SK-N-SH (cell line): ENCODE measurements at regions not wholly inside any gene's neighbourhood (a gene's known extent, or its start where the extent isn't known, plus 50 kb on each side); places are given as distances from the start of the nearest gene placed in this dataset.
"Not testable (repeated sequence)": the region's sequence is repeated elsewhere in the genome, so short reads cannot be mapped to it uniquely, and the experiment has no call there.

Experiments used
- CTCF ChIA-PET: fragments of 300-600, 350-600 bp; formaldehyde crosslinking; extraction: SDS; loops from one replicate; lab custom pipeline; 2021; lab: Yijun Ruan, JAX
- POLR2A ChIA-PET: fragments of 350-600 bp; sonication (Branson Sonifier 250); formaldehyde crosslinking; extraction: SDS; loops from one replicate; lab custom pipeline; 2020; ENCODE audit warnings: antibody characterized with exemption, inconsistent platforms; lab: Yijun Ruan, JAX
- DNase-seq: peaks from one replicate; pipeline ENCODE4 v3.0.0; 2012
- H2AFZ ChIP-seq: fragments of 200-600 bp; sonication (generic); 2 replicates; pipeline ENCODE4 v1.8.1; 2016; ENCODE audit warnings: antibody characterized with exemption, mild to moderate bottlenecking, low read depth
- H3F3A ChIP-seq: fragments of 200-600 bp; sonication (generic); replicated peaks from 2 replicates; pipeline ENCODE3; 2016; ENCODE audit warnings: antibody characterized with exemption, mild to moderate bottlenecking; ENCODE audit not compliant: insufficient read depth
- H3K27ac ChIP-seq, 2 experiments: fragments of 200-500 bp in 1 of 2; fragments of 200-600 bp in 1 of 2; sonication (Bioruptor generic) in 1 of 2; sonication (generic), shearing (Covaris generic) in 1 of 2; 2 replicates each; pipeline versions ENCODE4 v1.5.1 to v1.6.1; 2014 to 2016; ENCODE audit warnings: low read depth in 2 of 2, inconsistent platforms in 1 of 2, low read length in 1 of 2, mild to moderate bottlenecking in 1 of 2, mixed read lengths in 1 of 2
- H3K27me3 ChIP-seq: fragments of 200-600 bp; sonication (generic), shearing (Covaris generic); 2 replicates; pipeline ENCODE4 v1.6.1; 2016; ENCODE audit warnings: mixed run types; ENCODE audit not compliant: insufficient read depth
- H3K36me3 ChIP-seq, 2 experiments: fragments of 200-500 bp in 1 of 2; fragments of 200-600 bp in 1 of 2; sonication (Bioruptor generic) in 1 of 2; sonication (generic) in 1 of 2; replicated peaks in 1 of 2; 2 replicates each; pipeline versions ENCODE3 to v1.5.1; 2014 to 2016; ENCODE audit warnings: low read length in 1 of 2, mild to moderate bottlenecking in 1 of 2; ENCODE audit not compliant: insufficient read depth in 2 of 2, control insufficient read depth in 1 of 2
- H3K4me1 ChIP-seq, 2 experiments: fragments of 200-500 bp in 1 of 2; fragments of 200-600 bp in 1 of 2; sonication (Bioruptor generic) in 1 of 2; sonication (generic), shearing (Covaris generic) in 1 of 2; 2 replicates each; pipeline versions ENCODE4 v1.5.1 to v1.6.1; 2014 to 2016; ENCODE audit warnings: low read depth in 1 of 2, low read length in 1 of 2, mixed run types in 1 of 2; ENCODE audit not compliant: insufficient read depth in 2 of 2, control insufficient read depth in 1 of 2
- H3K4me2 ChIP-seq: fragments of 200-600 bp; sonication (generic), shearing (Covaris generic); 2 replicates; pipeline ENCODE4 v1.6.1; 2017; ENCODE audit warnings: mixed run types
- H3K4me3 ChIP-seq, 2 experiments: fragments of 200-500 bp in 1 of 2; fragments of 200-600 bp in 1 of 2; sonication (Bioruptor generic) in 1 of 2; sonication (generic), shearing (Covaris generic) in 1 of 2; 2 replicates each; pipeline versions ENCODE4 v1.5.1 to v1.8.1; 2014 to 2016; ENCODE audit warnings: low read depth in 2 of 2, inconsistent platforms in 1 of 2, low read length in 1 of 2, mild to moderate bottlenecking in 1 of 2, mixed read lengths in 1 of 2, moderate library complexity in 1 of 2
- H3K79me2 ChIP-seq: fragments of 200-600 bp; sonication (generic); 2 replicates; pipeline ENCODE4 v1.8.1; 2017; ENCODE audit warnings: mild to moderate bottlenecking; ENCODE audit not compliant: insufficient read depth
- H3K9ac ChIP-seq: fragments of 200-600 bp; sonication (generic); 2 replicates; pipeline ENCODE4 v1.6.1; 2017; ENCODE audit warnings: mixed run types
- H3K9me2 ChIP-seq: fragments of 200-600 bp; sonication (generic); 2 replicates; pipeline ENCODE4 v1.6.1; 2017; ENCODE audit warnings: mixed run types
- H3K9me3 ChIP-seq: fragments of 200-600 bp; sonication (generic); 2 replicates; pipeline ENCODE4 v1.6.1; 2017; ENCODE audit warnings: mixed run types, mild to moderate bottlenecking, moderate library complexity
- H4K20me1 ChIP-seq: fragments of 200-600 bp; sonication (generic); 2 replicates; pipeline ENCODE4 v1.6.1; 2017; ENCODE audit warnings: mild to moderate bottlenecking, mixed run types; ENCODE audit not compliant: insufficient read depth
- ELF1 ChIP-seq: IDR thresholded peaks from 2 replicates; pipeline ENCODE4 v1.4.0; 2012
- FOSL2 ChIP-seq: IDR thresholded peaks from 2 replicates; pipeline ENCODE4 v1.4.0; 2012; ENCODE audit warnings: low read depth, mild to moderate bottlenecking, moderate library complexity, borderline replicate concordance
- NFIC ChIP-seq: IDR thresholded peaks from 2 replicates; pipeline ENCODE4 v1.4.0; 2012; ENCODE audit warnings: borderline replicate concordance
- POLR2AphosphoS5 ChIP-seq: IDR thresholded peaks from 2 replicates; pipeline ENCODE4 v1.6.1; 2012; ENCODE audit warnings: low read depth, low read length
- RCOR1 ChIP-seq: fragments of 150-350 bp; IDR thresholded peaks from 2 replicates; pipeline ENCODE4 v1.6.1; 2017; ENCODE audit warnings: antibody characterized with exemption, low read length
- REST ChIP-seq: IDR thresholded peaks from 2 replicates; pipeline ENCODE4 v1.6.1; 2012; ENCODE audit warnings: mild to moderate bottlenecking, low read depth, low read length, moderate library complexity
- RFX5 ChIP-seq: IDR thresholded peaks from 2 replicates; pipeline ENCODE4 v1.6.1; 2012; ENCODE audit warnings: mild to moderate bottlenecking, improper control_type of control experiment, low read length
- TAF1 ChIP-seq: IDR thresholded peaks from 2 replicates; pipeline ENCODE4 v1.6.1; 2012; ENCODE audit warnings: low read depth, mild to moderate bottlenecking, low read length, moderate library complexity, borderline replicate concordance
- TCF12 ChIP-seq: IDR thresholded peaks from 2 replicates; pipeline ENCODE4 v1.4.0; 2012
- TEAD4 ChIP-seq: IDR thresholded peaks from 2 replicates; pipeline ENCODE4 v1.4.0; 2012; ENCODE audit warnings: mild to moderate bottlenecking, borderline replicate concordance; ENCODE audit not compliant: insufficient read depth
- WGBS: methylation state at CpG from one replicate; pipeline ENCODE4 v1.1.6; 2017; ENCODE audit warnings: low lambda C conversion rate; 5-methylcytosine and 5-hydroxymethylcytosine counted together
- TF ChIP-seq, protein P1 (sequence below): fragments of 150-350 bp; IDR thresholded peaks from 2 replicates; pipeline ENCODE4 v1.6.1; 2017; ENCODE audit warnings: antibody characterized with exemption, low read length, low read depth, borderline replicate concordance
- TF ChIP-seq, protein P2 (sequence below): IDR thresholded peaks from 2 replicates; pipeline ENCODE4; 2012

- Histone ChIP-seq H3K79me2 (no peaks in the 10 kb centered on the region), H3K27me3 (no peaks in the 10 kb centered on the region; the same call in 1 of the 2 replicates), H4K20me1 (no peaks in the 10 kb centered on the region), H3K9me2 (no peaks in the 10 kb centered on the region), H3K27ac (no peak overlapping the region), H3K36me3 (no peaks in the 10 kb centered on the region), H3K4me3 (no peak overlapping the region), H3F3A (no peaks in the 10 kb centered on the region), H3K4me1 (no peaks in the 10 kb centered on the region), H2AFZ (no peak overlapping the region), H3K9me3 (no peaks in the 10 kb centered on the region), H3K9ac (no peak overlapping the region), H3K4me2 (no peak overlapping the region)
- ChIA-PET POLR2A (no interaction called here), CTCF (no interaction called here)
- WGBS: 8% methylated on average over 1 of the region's 1 CpG
- DNase-seq: no peak
- TF ChIP-seq TCF12 (no peak), FOSL2 (no peak), RFX5 (no peak), RCOR1 (no peak), NFIC (no peak), TEAD4 (no peak), ELF1 (no peak), TAF1 (no peak), POLR2AphosphoS5 (no peak), REST (no peak)
- TF ChIP-seq, protein P1, sequence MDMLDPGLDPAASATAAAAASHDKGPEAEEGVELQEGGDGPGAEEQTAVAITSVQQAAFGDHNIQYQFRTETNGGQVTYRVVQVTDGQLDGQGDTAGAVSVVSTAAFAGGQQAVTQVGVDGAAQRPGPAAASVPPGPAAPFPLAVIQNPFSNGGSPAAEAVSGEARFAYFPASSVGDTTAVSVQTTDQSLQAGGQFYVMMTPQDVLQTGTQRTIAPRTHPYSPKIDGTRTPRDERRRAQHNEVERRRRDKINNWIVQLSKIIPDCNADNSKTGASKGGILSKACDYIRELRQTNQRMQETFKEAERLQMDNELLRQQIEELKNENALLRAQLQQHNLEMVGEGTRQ: no peak
- TF ChIP-seq, protein P2, sequence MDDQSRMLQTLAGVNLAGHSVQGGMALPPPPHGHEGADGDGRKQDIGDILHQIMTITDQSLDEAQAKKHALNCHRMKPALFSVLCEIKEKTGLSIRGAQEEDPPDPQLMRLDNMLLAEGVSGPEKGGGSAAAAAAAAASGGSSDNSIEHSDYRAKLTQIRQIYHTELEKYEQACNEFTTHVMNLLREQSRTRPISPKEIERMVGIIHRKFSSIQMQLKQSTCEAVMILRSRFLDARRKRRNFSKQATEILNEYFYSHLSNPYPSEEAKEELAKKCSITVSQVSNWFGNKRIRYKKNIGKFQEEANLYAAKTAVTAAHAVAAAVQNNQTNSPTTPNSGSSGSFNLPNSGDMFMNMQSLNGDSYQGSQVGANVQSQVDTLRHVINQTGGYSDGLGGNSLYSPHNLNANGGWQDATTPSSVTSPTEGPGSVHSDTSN: no peak
- TF ChIP-seq, all 33 proteins: peak for 0
These were observed 280.2 kb upstream of the ECI2 start for GRCh38 chr6:4415549-4415948.

GRCh38 chr6:4414078-4414477, 278.7 kb upstream of the ECI2 start:
- 20% methylated on average over 6 of the region's 6 CpGs for WGBS
- H3K9me3 ChIP-seq, H3F3A ChIP-seq, H3K27me3 ChIP-seq, H4K20me1 ChIP-seq, H3K9ac ChIP-seq, H3K79me2 ChIP-seq, DNase-seq, H3K9me2 ChIP-seq, H3K4me3 ChIP-seq, H3K36me3 ChIP-seq, H3K4me1 ChIP-seq, POLR2A ChIA-PET, CTCF ChIA-PET, H3K27ac ChIP-seq, H2AFZ ChIP-seq, H3K4me2 ChIP-seq: not testable (repeated sequence)
